HUDEP-2 (cell line): ENCODE measurements at regions not wholly inside any gene's neighbourhood (a gene's known extent, or its start where the extent isn't known, plus 50 kb on each side); places are given as distances from the start of the nearest gene placed in this dataset.

ENCODE experiments used
- DNase-seq, 76 experiments: peaks; one replicate each; lab custom pipeline; 2025; ENCODE audit not compliant: unreplicated experiment in 76 of 76; lab: John Stamatoyannopoulos, UW

- DNase-seq, result no peak
Measured at GRCh38 chr7:33806298-33807154, 98.8 kb upstream of the BMPER start.

- no peak for DNase-seq
Measured at GRCh38 chr7:33807155-33807530, 98.2 kb upstream of the BMPER start.

- DNase-seq, result peak in 4 of 76 experiments; percentile 5 to 6 (median 6)
Measured at GRCh38 chr7:33807779-33808482, 97.4 kb upstream of the BMPER start.

DNA sequence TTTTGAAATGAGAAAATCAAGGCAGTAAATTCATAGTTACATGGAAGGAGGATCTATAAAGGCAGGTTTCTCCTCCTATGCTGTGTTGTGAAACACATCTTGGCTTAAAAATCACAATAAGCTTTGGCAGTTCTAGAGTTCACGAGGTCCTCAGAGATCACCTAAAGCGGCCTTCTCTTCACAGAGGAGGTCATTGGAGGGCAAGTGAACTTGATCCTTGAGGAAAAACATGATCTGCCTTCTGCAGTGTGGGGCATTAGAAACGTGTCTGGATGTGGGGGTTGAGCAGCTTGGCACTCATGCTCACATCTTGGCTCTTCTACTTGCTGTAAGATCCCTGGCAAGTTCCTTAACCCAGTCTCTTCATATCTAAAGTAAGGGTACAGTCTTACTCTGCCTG is 96.1 kb upstream of the BMPER start:
- no peak for DNase-seq

- no peak for DNase-seq
Measured at GRCh38 chr7:33810356-33810755, 95.0 kb upstream of the BMPER start.

DNA sequence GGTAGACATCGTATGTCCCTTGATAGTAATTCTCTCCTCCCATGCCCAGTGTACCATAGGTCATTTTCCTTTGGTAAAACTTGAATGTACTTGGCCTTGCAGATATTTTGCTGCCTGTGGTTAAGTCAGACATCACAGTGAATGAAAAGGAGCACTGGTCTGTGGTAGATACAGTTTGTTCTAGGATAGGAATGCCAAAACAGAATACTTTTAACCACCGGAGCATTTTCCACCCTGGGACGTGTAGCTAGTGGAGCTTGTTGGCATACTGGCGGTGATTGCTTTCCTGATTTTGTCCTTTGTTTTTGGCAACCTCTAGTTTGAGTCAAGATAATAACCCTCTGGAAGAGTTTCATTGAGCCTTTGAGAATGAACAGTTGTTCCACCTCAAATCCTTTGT is 92.0 kb upstream of the BMPER start:
- DNase-seq, result no peak

GRCh38 chr7:33814400-33814799 is 90.9 kb upstream of the BMPER start:
- no peak for DNase-seq

GRCh38 chr7:33814936-33815335 is 90.4 kb upstream of the BMPER start:
- DNase-seq, result no peak

DNA sequence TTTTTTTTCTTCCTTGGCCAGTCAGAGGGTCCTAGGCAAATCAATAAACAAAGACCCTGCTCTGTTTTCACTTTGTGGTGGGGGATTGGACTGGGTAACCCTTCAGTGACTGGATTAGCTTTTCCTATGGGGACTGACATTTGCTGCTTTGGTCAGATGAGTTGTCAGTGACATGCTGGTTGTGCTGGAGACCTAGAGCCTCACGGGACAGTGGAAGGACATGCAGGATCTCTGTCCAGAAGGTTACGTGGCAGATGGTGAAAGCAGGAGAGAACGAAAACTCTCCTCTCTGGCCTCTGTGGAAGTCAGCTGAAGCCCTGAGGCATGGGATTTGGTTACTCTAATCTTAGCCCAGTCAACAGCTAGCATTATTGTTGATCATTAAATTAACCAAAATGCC is 90.0 kb upstream of the BMPER start:
- DNase-seq, result no peak

GRCh38 chr7:33816106-33816505 is 89.2 kb upstream of the BMPER start:
- no peak for DNase-seq

- DNase-seq, result no peak
Measured at GRCh38 chr7:33819658-33820057, 85.7 kb upstream of the BMPER start.

DNA sequence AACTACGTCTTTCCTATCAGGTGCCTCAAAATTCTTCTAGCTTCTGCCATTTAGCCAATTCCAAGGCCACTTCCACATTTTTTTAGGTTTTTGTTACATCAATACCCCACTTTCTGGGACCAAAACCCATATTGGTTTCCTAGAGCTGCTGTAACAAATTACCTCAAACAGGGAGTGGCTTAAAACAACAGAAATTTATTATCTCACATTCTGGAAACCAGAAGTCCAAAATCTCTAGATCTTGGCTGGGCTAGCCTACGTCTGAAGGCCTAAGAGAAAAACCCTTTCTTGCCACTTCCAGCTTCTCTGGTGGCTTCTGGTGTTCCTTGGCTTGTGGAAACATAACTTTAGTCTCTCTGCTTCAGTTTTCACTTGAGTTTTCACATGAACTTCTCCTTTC is 85.1 kb upstream of the BMPER start:
- no peak for DNase-seq

DNA sequence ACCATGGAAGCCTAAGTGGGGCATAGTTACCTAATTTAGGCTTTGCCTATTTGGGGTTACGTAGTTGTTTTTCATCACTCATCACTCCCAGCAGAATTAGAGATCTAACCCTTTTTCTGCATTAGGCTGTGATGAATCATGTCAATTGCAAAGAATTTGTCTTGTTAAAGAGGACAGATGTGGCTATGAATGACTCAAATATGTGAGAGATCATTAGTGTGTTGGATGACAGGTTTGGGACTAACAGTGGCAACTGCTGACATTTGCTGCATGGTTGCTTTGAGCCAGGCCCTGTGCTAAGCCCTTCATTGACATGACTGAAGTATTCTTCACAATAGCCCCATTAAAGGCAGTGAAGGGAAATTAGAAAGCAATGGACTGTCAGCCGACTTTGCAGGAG is 83.4 kb upstream of the BMPER start:
- no peak for DNase-seq

- DNase-seq, result no peak
Measured at GRCh38 chr7:33823913-33824312, 81.4 kb upstream of the BMPER start.

DNA sequence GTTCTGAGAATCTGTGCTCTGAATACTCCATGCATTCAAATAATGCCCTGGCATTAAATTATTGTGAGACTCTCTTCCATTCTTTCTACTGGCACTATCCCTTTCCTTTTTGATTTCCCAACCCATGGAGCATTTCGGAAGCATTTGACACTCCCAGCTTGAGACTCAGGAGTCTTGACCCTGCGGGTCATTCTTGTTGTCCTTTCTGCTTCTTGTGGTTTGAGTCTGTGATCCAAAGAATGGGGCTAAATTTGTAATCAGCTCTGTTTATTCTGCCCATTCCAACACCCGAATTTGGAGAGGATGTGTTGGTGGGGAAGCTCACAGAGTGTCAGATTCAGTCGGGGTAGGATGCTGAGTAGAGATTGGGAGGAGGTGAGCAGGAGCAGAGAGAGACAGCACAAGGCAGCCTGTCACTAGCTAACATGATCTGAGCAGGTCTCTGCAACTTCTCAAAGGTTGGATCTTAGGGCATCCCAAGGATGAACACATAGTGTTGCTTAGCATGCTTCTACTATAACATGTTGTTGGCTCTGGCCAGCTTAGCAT is 80.4 kb upstream of the BMPER start:
- DNase-seq, result no peak

GRCh38 chr7:33825644-33826043 is 79.7 kb upstream of the BMPER start:
- DNase-seq, result no peak

GRCh38 chr7:33829536-33829935 is 75.8 kb upstream of the BMPER start:
- no peak for DNase-seq

GRCh38 chr7:33831389-33832141 is 73.8 kb upstream of the BMPER start:
- DNase-seq, result no peak

GRCh38 chr7:33832271-33832721 is 73.0 kb upstream of the BMPER start:
- no peak for DNase-seq

DNA sequence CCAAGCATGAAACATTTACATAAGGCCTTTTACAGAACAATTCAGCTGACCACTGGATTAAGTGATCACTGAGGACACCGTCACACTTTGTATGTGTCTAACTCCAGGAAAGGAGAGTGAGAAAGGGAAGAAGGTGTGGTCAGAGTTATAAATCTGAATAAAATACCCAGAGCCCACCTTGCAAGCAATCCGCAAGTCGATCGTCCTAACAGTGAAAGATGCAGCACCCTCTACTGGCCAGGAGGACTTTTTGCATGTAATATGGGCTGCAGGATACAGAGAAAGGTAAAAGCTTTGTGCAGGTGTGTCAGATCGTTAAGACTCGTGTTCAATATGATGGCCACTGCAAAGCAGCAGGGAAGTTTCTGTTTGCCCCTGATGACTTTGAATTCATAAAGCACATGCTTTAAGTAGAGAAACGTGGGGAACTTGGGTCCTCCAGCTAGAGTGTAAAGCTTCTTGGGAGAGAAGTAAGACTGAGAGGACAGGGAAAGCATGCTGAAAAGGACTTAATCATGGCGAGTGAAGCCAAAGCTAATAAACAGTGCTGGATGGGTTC is 68.5 kb upstream of the BMPER start:
- DNase-seq, result no peak

DNA sequence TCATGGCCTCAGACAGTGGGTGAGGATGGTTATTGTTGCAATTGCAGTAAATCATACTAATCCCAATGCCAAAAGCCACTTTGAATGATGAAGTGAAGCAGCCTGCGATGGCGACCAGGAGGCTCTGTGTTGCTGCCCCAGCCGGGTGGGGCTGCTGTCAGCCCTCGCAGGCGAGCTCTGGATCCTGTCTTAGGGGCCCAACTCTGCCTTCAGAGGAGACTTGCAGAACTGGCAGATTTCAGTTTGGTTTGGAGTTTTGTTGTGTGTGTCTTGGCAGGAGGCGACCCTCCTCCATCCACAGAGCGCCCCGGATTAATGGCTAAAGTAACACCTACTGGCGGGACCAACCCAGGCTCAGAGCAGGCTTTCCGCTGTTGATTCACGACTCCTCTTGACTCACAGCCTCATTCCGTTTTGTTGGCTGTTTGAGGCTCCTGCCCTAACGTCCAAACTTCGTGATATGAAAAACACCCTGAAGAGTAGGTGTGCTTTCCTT is 67.9 kb upstream of the BMPER start:
- no peak for DNase-seq
